GM23338 (cell line): ENCODE measurements at regions not wholly inside any gene's neighbourhood (a gene's known extent, or its start where the extent isn't known, plus 50 kb on each side); places are given as distances from the start of the nearest gene placed in this dataset.

Experiments used
- ATAC-seq: fragments of 200-7000 bp; cut with Tn5 transposase; 3 replicates; pipeline ENCODE4 v1.9.1; 2020
- DNase-seq: peaks from one replicate; pipeline ENCODE4 v3.0.0-alpha.2; 2015; ENCODE audit warnings: low spot score
- H2AFZ ChIP-seq: fragments of 200-600 bp; sonication (generic); 2 replicates; pipeline ENCODE4 v1.8.0; 2016; ENCODE audit warnings: antibody characterized with exemption, mild to moderate bottlenecking, moderate library complexity
- H3F3A ChIP-seq: fragments of 200-600 bp; sonication (generic); replicated peaks from 2 replicates; pipeline ENCODE4 v1.8.0; 2017; ENCODE audit warnings: antibody characterized with exemption, mixed run types, low read depth
- H3K27ac ChIP-seq: fragments of 200-600 bp; sonication (generic); 2 replicates; pipeline ENCODE4 v1.6.1; 2016; ENCODE audit warnings: low read depth
- H3K27me3 ChIP-seq: fragments of 200-600 bp; sonication (generic); 2 replicates; pipeline ENCODE4 v1.8.0; 2016; ENCODE audit warnings: mild to moderate bottlenecking, mixed run types, moderate library complexity; ENCODE audit not compliant: insufficient read depth
- H3K36me3 ChIP-seq: fragments of 200-600 bp; sonication (generic); 2 replicates; pipeline ENCODE4 v1.8.0; 2016; ENCODE audit warnings: mild to moderate bottlenecking; ENCODE audit not compliant: insufficient read depth
- H3K4me1 ChIP-seq: fragments of 200-600 bp; sonication (generic); 2 replicates; pipeline ENCODE4 v1.8.0; 2016; ENCODE audit warnings: mild to moderate bottlenecking, moderate library complexity; ENCODE audit not compliant: insufficient read depth
- H3K4me2 ChIP-seq: fragments of 200-600 bp; sonication (generic); 2 replicates; pipeline ENCODE4 v1.7.1; 2017; ENCODE audit warnings: mixed run types
- H3K4me3 ChIP-seq: fragments of 200-600 bp; sonication (generic); 2 replicates; pipeline ENCODE4 v1.6.1; 2016; ENCODE audit warnings: mixed run types
- H3K79me2 ChIP-seq: fragments of 200-600 bp; sonication (generic); replicated peaks from 2 replicates; pipeline ENCODE4 v1.8.0; 2017; ENCODE audit warnings: mild to moderate bottlenecking; ENCODE audit not compliant: insufficient read depth
- H3K9me2 ChIP-seq: fragments of 200-600 bp; sonication (generic); 2 replicates; pipeline ENCODE4 v1.8.0; 2017; ENCODE audit not compliant: insufficient read depth
- H4K20me1 ChIP-seq: fragments of 200-600 bp; sonication (generic); replicated peaks from 2 replicates; pipeline ENCODE4 v1.8.0; 2017; ENCODE audit warnings: mild to moderate bottlenecking; ENCODE audit not compliant: insufficient read depth
- H3K27ac Mint-ChIP-seq: 2 replicates; pipeline ENCODE4 v1.8.0; 2020; ENCODE audit warnings: inconsistent platforms, mild to moderate bottlenecking, moderate library complexity, mixed read lengths
- H3K27me3 Mint-ChIP-seq: 3 replicates; pipeline ENCODE4 v1.8.0; 2022; ENCODE audit warnings: low read depth, mild to moderate bottlenecking, moderate library complexity, mixed read lengths, inconsistent platforms; ENCODE audit not compliant: insufficient read depth, poor library complexity
- H3K36me3 Mint-ChIP-seq: 3 replicates; pipeline ENCODE4 v1.8.0; 2021; ENCODE audit warnings: low read depth, mild to moderate bottlenecking, inconsistent platforms, moderate library complexity, mixed read lengths
- H3K4me1 Mint-ChIP-seq: 3 replicates; pipeline ENCODE4 v1.8.0; 2020; ENCODE audit warnings: mild to moderate bottlenecking, inconsistent platforms, mixed read lengths
- H3K4me3 Mint-ChIP-seq: 3 replicates; pipeline ENCODE4 v1.8.0; 2021; ENCODE audit warnings: moderate library complexity, mild to moderate bottlenecking, inconsistent platforms, mixed read lengths
- H3K9me3 Mint-ChIP-seq: 3 replicates; pipeline ENCODE4 v1.8.0; 2020; ENCODE audit warnings: moderate library complexity, mild to moderate bottlenecking, inconsistent platforms, mixed read lengths
- EZH2 ChIP-seq: fragments of 200-600 bp; sonication (generic); IDR thresholded peaks from one replicate; pipeline ENCODE4 v1.8.0; 2017; ENCODE audit warnings: antibody characterized with exemption, mild to moderate bottlenecking, low read depth; ENCODE audit not compliant: unreplicated experiment
- ZNF114 ChIP-seq: fragments of 250-450 bp; sonication (Bioruptor Pico); IDR thresholded peaks from 2 replicates; pipeline ENCODE4 v1.5.0; 2020; ENCODE audit warnings: mild to moderate bottlenecking, moderate library complexity
- TF ChIP-seq, protein P1 (sequence below): IDR thresholded peaks from one replicate; pipeline ENCODE4 v1.6.1; 2018; ENCODE audit warnings: antibody characterized with exemption; ENCODE audit not compliant: unreplicated experiment
- TF ChIP-seq, protein P2 (sequence below), 2 experiments: fragments of 200-600 bp in 1 of 2; sonication (generic) in 1 of 2; conservative IDR thresholded peaks; 2 replicates each; pipeline versions ENCODE4 v1.5.1 to v1.6.1; 2016 to 2017; ENCODE audit warnings: antibody characterized with exemption in 2 of 2, low read depth in 2 of 2, mild to moderate bottlenecking in 2 of 2, moderate library complexity in 1 of 2
- TF ChIP-seq, protein P3 (sequence below): fragments of 250-450 bp; sonication (Bioruptor Pico); IDR thresholded peaks from 2 replicates; pipeline ENCODE4 v1.5.0; 2020; ENCODE audit warnings: mild to moderate bottlenecking, moderate library complexity
- TF ChIP-seq, protein P4 (sequence below): IDR thresholded peaks from 2 replicates; pipeline ENCODE4 v1.6.1; 2016; ENCODE audit warnings: antibody characterized with exemption

DNA sequence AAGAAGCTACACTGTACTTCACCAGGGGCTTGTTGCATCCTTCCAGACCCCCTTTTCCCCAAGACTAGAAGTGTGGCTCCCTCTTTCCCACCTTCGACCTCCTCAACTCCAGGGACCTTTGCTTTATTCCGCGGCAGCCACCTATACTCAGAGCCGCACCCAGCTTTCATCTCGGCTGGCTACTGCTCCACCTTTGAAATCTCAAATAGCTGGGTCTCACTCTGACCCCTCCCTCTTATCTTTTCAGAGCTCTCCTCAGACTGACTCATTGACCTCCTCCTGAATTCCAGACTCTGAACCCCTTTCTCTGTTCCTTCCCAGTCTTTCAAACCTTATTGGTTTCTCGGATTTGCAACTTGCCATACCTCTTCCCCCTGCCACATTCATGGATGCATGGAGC, 144.7 kb upstream of the JUN start (continued):
- TF ChIP-seq, protein P1, sequence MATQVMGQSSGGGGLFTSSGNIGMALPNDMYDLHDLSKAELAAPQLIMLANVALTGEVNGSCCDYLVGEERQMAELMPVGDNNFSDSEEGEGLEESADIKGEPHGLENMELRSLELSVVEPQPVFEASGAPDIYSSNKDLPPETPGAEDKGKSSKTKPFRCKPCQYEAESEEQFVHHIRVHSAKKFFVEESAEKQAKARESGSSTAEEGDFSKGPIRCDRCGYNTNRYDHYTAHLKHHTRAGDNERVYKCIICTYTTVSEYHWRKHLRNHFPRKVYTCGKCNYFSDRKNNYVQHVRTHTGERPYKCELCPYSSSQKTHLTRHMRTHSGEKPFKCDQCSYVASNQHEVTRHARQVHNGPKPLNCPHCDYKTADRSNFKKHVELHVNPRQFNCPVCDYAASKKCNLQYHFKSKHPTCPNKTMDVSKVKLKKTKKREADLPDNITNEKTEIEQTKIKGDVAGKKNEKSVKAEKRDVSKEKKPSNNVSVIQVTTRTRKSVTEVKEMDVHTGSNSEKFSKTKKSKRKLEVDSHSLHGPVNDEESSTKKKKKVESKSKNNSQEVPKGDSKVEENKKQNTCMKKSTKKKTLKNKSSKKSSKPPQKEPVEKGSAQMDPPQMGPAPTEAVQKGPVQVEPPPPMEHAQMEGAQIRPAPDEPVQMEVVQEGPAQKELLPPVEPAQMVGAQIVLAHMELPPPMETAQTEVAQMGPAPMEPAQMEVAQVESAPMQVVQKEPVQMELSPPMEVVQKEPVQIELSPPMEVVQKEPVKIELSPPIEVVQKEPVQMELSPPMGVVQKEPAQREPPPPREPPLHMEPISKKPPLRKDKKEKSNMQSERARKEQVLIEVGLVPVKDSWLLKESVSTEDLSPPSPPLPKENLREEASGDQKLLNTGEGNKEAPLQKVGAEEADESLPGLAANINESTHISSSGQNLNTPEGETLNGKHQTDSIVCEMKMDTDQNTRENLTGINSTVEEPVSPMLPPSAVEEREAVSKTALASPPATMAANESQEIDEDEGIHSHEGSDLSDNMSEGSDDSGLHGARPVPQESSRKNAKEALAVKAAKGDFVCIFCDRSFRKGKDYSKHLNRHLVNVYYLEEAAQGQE: no peak
- TF ChIP-seq ZNF114 (CRISPR knock-in tag): no peak
- TF ChIP-seq, protein P2, sequence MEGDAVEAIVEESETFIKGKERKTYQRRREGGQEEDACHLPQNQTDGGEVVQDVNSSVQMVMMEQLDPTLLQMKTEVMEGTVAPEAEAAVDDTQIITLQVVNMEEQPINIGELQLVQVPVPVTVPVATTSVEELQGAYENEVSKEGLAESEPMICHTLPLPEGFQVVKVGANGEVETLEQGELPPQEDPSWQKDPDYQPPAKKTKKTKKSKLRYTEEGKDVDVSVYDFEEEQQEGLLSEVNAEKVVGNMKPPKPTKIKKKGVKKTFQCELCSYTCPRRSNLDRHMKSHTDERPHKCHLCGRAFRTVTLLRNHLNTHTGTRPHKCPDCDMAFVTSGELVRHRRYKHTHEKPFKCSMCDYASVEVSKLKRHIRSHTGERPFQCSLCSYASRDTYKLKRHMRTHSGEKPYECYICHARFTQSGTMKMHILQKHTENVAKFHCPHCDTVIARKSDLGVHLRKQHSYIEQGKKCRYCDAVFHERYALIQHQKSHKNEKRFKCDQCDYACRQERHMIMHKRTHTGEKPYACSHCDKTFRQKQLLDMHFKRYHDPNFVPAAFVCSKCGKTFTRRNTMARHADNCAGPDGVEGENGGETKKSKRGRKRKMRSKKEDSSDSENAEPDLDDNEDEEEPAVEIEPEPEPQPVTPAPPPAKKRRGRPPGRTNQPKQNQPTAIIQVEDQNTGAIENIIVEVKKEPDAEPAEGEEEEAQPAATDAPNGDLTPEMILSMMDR (conservative IDR thresholded peaks at IDR 0.05; ENCODE audit: low read depth in 2 of 2): no peak

DNA sequence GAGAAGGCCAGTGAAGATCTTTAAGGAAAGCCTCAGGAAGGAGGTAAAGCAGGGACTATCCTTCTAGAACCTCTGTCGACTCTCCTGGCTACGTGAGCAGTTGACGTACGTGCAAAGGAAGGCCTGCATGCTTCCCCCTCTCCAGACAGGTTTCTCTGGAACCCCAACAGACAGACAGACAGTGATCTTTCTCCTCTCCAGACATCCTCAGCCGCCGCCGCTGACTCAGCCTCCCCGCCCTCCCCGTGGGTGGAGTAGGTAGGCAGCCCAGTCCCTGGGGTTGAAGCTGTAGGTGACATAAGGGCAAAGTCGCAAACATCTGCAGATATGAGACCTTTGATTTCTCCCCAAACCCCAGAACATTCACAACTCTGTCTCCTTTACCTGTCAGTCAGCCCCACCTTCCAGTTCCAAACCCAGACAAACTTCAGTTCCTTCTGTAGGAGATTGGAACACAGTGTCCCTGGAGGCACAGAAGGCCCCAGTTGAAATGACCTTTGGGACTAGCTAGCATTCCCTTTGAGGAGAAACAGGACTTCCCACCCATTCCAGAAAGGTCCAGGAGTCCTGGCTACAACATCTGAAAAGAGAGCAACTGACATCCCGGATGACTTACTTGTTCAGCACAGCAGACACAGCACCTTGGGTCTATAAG, 146.0 kb upstream of the JUN start:
- DNase-seq (no peak), ATAC-seq (no peak)
- Histone ChIP-seq H2AFZ (no peak overlapping the region), H3K4me1 (no peaks in the 10 kb centered on the region), H3K27me3 (no peaks in the 10 kb centered on the region), H3K27ac (no peak overlapping the region), H3K4me2 (no peak overlapping the region), H3K9me2 (0 out of 2 replicates have a peak, but pooled peaks cover 3% of the 10 kb centered on the region), H3K36me3 (no peaks in the 10 kb centered on the region), H3K4me3 (no peak overlapping the region), H4K20me1 (no peaks in the 10 kb centered on the region), H3F3A (no peaks in the 10 kb centered on the region), H3K79me2 (no peaks in the 10 kb centered on the region)
- no peak for TF ChIP-seq EZH2
- TF ChIP-seq, protein P3, sequence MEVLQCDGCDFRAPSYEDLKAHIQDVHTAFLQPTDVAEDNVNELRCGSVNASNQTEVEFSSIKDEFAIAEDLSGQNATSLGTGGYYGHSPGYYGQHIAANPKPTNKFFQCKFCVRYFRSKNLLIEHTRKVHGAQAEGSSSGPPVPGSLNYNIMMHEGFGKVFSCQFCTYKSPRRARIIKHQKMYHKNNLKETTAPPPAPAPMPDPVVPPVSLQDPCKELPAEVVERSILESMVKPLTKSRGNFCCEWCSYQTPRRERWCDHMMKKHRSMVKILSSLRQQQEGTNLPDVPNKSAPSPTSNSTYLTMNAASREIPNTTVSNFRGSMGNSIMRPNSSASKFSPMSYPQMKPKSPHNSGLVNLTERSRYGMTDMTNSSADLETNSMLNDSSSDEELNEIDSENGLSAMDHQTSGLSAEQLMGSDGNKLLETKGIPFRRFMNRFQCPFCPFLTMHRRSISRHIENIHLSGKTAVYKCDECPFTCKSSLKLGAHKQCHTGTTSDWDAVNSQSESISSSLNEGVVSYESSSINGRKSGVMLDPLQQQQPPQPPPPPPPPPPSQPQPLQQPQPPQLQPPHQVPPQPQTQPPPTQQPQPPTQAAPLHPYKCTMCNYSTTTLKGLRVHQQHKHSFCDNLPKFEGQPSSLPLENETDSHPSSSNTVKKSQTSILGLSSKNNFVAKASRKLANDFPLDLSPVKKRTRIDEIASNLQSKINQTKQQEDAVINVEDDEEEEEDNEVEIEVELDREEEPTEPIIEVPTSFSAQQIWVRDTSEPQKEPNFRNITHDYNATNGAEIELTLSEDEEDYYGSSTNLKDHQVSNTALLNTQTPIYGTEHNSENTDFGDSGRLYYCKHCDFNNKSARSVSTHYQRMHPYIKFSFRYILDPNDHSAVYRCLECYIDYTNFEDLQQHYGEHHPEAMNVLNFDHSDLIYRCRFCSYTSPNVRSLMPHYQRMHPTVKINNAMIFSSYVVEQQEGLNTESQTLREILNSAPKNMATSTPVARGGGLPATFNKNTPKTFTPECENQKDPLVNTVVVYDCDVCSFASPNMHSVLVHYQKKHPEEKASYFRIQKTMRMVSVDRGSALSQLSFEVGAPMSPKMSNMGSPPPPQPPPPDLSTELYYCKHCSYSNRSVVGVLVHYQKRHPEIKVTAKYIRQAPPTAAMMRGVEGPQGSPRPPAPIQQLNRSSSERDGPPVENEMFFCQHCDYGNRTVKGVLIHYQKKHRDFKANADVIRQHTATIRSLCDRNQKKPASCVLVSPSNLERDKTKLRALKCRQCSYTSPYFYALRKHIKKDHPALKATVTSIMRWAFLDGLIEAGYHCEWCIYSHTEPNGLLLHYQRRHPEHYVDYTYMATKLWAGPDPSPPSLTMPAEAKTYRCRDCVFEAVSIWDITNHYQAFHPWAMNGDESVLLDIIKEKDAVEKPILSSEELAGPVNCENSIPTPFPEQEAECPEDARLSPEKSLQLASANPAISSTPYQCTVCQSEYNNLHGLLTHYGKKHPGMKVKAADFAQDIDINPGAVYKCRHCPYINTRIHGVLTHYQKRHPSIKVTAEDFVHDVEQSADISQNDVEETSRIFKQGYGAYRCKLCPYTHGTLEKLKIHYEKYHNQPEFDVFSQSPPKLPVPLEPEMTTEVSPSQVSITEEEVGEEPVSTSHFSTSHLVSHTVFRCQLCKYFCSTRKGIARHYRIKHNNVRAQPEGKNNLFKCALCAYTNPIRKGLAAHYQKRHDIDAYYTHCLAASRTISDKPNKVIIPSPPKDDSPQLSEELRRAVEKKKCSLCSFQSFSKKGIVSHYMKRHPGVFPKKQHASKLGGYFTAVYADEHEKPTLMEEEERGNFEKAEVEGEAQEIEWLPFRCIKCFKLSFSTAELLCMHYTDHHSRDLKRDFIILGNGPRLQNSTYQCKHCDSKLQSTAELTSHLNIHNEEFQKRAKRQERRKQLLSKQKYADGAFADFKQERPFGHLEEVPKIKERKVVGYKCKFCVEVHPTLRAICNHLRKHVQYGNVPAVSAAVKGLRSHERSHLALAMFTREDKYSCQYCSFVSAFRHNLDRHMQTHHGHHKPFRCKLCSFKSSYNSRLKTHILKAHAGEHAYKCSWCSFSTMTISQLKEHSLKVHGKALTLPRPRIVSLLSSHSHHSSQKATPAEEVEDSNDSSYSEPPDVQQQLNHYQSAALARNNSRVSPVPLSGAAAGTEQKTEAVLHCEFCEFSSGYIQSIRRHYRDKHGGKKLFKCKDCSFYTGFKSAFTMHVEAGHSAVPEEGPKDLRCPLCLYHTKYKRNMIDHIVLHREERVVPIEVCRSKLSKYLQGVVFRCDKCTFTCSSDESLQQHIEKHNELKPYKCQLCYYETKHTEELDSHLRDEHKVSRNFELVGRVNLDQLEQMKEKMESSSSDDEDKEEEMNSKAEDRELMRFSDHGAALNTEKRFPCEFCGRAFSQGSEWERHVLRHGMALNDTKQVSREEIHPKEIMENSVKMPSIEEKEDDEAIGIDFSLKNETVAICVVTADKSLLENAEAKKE: no peak
- TF ChIP-seq, protein P4, sequence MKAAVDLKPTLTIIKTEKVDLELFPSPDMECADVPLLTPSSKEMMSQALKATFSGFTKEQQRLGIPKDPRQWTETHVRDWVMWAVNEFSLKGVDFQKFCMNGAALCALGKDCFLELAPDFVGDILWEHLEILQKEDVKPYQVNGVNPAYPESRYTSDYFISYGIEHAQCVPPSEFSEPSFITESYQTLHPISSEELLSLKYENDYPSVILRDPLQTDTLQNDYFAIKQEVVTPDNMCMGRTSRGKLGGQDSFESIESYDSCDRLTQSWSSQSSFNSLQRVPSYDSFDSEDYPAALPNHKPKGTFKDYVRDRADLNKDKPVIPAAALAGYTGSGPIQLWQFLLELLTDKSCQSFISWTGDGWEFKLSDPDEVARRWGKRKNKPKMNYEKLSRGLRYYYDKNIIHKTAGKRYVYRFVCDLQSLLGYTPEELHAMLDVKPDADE: no peak
- H3K4me3 Mint-ChIP-seq: no peak overlapping the region
- H3K27ac Mint-ChIP-seq: no peak overlapping the region
- no peaks in the 10 kb centered on the region; the same call in 2 of the 3 replicates for H3K4me1 Mint-ChIP-seq
- peaks cover 6% of the 10 kb centered on the region for H3K27me3 Mint-ChIP-seq
- H3K36me3 Mint-ChIP-seq: no peaks in the 10 kb centered on the region
- H3K9me3 Mint-ChIP-seq: no peaks in the 10 kb centered on the region
